OCI-LY7 (cell line): ENCODE measurements at regions not wholly inside any gene's neighbourhood (a gene's known extent, or its start where the extent isn't known, plus 50 kb on each side); places are given as distances from the start of the nearest gene placed in this dataset.

ENCODE experiments used
- BruUV-seq: library from RNA; stranded (reverse); fragments of 400-500 nt; replicated peaks from 2 replicates; lab custom pipeline; 2021; lab: Mats Ljungman, UMichigan
- CTCF ChIA-PET: fragments of 300-600 bp; sonication (Branson Sonifier 250); formaldehyde crosslinking; loops from one replicate; lab custom pipeline; 2022; ENCODE audit warnings: antibody characterized with exemption; ENCODE audit not compliant: unreplicated experiment; lab: Charles Lee
- POLR2A ChIA-PET: fragments of 300-600 bp; sonication (Branson Sonifier 250); formaldehyde crosslinking; loops from one replicate; lab custom pipeline; 2022; ENCODE audit warnings: antibody characterized with exemption; lab: Charles Lee
- DNase-seq: peaks from one replicate; pipeline ENCODE4 v3.0.0-alpha.2; 2015; ENCODE audit warnings: low spot score
- H2AFZ ChIP-seq: fragments of 200-600 bp; sonication (generic), shearing (Covaris generic); 2 replicates; pipeline ENCODE4 v1.6.1; 2014; ENCODE audit warnings: mild to moderate bottlenecking, antibody characterized with exemption, low read length, moderate library complexity
- H3K27ac ChIP-seq: fragments of 200-600 bp; sonication (generic); 2 replicates; pipeline ENCODE4 v1.5.1; 2014; ENCODE audit warnings: mixed run types, low read depth, mild to moderate bottlenecking, moderate library complexity, low read length, inconsistent platforms; ENCODE audit not compliant: poor library complexity, severe bottlenecking
- H3K36me3 ChIP-seq: fragments of 200-600 bp; sonication (generic); 2 replicates; pipeline ENCODE4 v1.6.1; 2014; ENCODE audit warnings: mild to moderate bottlenecking, antibody characterized with exemption, low read length, moderate library complexity, mixed read lengths; ENCODE audit not compliant: insufficient read depth
- H3K4me1 ChIP-seq: fragments of 200-600 bp; sonication (generic); 2 replicates; pipeline ENCODE4 v1.5.1; 2014; ENCODE audit warnings: mild to moderate bottlenecking, low read length; ENCODE audit not compliant: insufficient read depth, poor library complexity, severe bottlenecking
- H3K4me2 ChIP-seq: fragments of 200-600 bp; sonication (generic); 2 replicates; pipeline ENCODE4 v1.6.1; 2014; ENCODE audit warnings: mild to moderate bottlenecking, low read length
- H3K4me3 ChIP-seq: fragments of 200-600 bp; sonication (generic); 2 replicates; pipeline ENCODE4 v1.5.1; 2014; ENCODE audit warnings: mild to moderate bottlenecking, low read depth, low read length; ENCODE audit not compliant: poor library complexity, severe bottlenecking
- H3K79me2 ChIP-seq: fragments of 200-600 bp; sonication (generic); 2 replicates; pipeline ENCODE4 v1.6.1; 2016; ENCODE audit warnings: low read depth, mild to moderate bottlenecking, low read length, moderate library complexity, mixed read lengths; ENCODE audit not compliant: insufficient read depth
- H3K9me2 ChIP-seq: fragments of 200-600 bp; sonication (generic); 2 replicates; pipeline ENCODE4 v1.6.1; 2016; ENCODE audit warnings: mild to moderate bottlenecking, low read length, mixed read lengths; ENCODE audit not compliant: insufficient read depth
- H3K9me3 ChIP-seq: fragments of 200-600 bp; sonication (generic); 2 replicates; pipeline ENCODE4 v1.6.1; 2014; ENCODE audit warnings: mild to moderate bottlenecking, mixed run types, low read length, mixed read lengths
- H4K20me1 ChIP-seq: fragments of 200-600 bp; sonication (generic); 2 replicates; pipeline ENCODE4 v1.6.1; 2014; ENCODE audit warnings: mild to moderate bottlenecking, antibody characterized with exemption, low read length, moderate library complexity, mixed read lengths; ENCODE audit not compliant: insufficient read depth
- EZH2phosphoT487 ChIP-seq: fragments of 200-600 bp; sonication (generic); IDR thresholded peaks from 2 replicates; pipeline ENCODE4 v1.6.1; 2018; ENCODE audit warnings: low read depth, borderline replicate concordance, mild to moderate bottlenecking, mixed run types, antibody characterized with exemption, low read length, moderate library complexity, mixed read lengths
- intact Hi-C: fragments of 100-400 bp; cut with micrococcal nuclease; formaldehyde crosslinking; loops from one replicate; pipeline ENCODE4 v1.10.0; 2022; ENCODE audit not compliant: unreplicated experiment
- TF ChIP-seq, protein P1 (sequence below): fragments of 200-600 bp; sonication (generic); conservative IDR thresholded peaks from 2 replicates; pipeline ENCODE4 v1.5.1; 2014; ENCODE audit warnings: mild to moderate bottlenecking, antibody characterized with exemption, low read length, moderate library complexity, mixed read lengths

DNA sequence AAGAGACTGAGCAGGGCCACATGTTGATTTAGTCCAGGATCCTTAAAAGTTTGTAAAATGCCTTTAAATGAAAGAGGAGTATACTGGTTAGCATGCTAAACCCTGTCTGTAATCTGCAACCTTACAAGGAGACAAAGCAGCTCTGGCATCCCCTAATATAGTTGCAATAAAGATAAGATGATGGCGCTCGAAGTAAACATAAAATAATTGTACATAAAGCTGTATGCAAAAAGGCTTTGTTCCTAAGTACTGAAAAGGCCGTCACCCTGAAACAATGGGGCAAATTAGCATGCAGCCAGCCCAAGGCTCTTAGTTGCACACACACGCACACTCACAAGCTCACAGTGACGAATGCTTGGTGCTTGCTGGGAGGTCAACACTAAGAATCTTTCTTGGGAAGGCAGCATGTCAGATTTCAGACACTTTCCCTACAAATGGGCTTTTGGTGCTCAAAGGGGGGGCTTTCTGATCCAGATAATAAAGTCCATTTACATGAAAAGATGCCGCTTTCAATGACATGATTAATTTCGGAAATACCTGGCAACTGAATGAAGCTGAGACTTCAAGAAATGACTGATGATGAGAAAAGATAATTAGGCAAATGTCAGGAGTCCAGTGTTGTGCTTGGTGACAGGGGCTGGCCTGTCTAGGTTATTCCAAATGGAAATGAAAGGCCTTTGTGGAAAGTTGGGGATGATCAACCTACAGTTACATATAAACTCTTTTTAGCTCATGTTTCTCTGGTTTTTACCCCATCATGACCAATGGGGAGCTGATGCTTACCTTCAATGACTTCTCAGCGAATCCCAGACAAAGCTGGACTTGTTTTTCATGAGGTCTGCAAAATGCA lies 370.3 kb downstream of the MEIS1 start:
- intact Hi-C loops: no loop called here
- Histone ChIP-seq H3K27ac (no peak overlapping the region), H4K20me1 (no peaks in the 10 kb centered on the region), H3K4me1 (no peaks in the 10 kb centered on the region), H3K4me3 (no peak overlapping the region), H2AFZ (no peak overlapping the region), H3K4me2 (no peak overlapping the region), H3K36me3 (no peaks in the 10 kb centered on the region), H3K9me3 (no peaks in the 10 kb centered on the region), H3K9me2 (no peaks in the 10 kb centered on the region), H3K79me2 (no peaks in the 10 kb centered on the region)
- BruUV-seq: no TSS peak
- no peak for DNase-seq
- ChIA-PET CTCF (no interaction called here), POLR2A (interaction anchor here (0.7 to 0.8 kb wide), 2 partner anchors 12 to 143 kb away, joined by 3 to 4 read pairs; no protein-coding TSS in a partner anchor)
- no peak for TF ChIP-seq EZH2phosphoT487
- TF ChIP-seq, protein P1, sequence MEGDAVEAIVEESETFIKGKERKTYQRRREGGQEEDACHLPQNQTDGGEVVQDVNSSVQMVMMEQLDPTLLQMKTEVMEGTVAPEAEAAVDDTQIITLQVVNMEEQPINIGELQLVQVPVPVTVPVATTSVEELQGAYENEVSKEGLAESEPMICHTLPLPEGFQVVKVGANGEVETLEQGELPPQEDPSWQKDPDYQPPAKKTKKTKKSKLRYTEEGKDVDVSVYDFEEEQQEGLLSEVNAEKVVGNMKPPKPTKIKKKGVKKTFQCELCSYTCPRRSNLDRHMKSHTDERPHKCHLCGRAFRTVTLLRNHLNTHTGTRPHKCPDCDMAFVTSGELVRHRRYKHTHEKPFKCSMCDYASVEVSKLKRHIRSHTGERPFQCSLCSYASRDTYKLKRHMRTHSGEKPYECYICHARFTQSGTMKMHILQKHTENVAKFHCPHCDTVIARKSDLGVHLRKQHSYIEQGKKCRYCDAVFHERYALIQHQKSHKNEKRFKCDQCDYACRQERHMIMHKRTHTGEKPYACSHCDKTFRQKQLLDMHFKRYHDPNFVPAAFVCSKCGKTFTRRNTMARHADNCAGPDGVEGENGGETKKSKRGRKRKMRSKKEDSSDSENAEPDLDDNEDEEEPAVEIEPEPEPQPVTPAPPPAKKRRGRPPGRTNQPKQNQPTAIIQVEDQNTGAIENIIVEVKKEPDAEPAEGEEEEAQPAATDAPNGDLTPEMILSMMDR: no peak

DNA sequence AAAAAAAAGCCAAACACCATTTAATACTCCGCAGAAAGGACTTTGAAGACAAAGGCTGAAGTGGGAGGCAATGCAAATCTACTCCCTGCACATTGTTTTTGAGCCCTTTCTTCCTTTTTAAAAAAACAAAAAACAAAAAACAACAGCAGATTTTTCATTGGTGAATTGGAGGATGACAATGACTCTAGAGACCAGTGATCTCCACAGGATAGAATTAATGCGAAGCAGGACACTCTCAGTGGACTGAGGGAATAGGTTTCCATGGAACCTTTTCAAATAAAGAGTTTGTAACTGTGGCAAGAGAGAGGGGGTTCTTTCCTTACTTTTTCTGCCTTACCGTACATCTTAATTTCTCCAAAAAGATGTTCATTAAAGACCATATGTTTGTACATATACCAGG lies 371.0 kb downstream of the MEIS1 start:
- Histone ChIP-seq H3K79me2 (no peaks in the 10 kb centered on the region), H3K4me3 (no peak overlapping the region), H3K4me1 (no peaks in the 10 kb centered on the region), H3K27ac (no peak overlapping the region), H4K20me1 (no peaks in the 10 kb centered on the region), H3K36me3 (no peaks in the 10 kb centered on the region), H3K9me3 (no peaks in the 10 kb centered on the region), H3K4me2 (no peak overlapping the region), H2AFZ (no peak overlapping the region), H3K9me2 (no peaks in the 10 kb centered on the region)
- DNase-seq: no peak
- ChIA-PET CTCF (no interaction called here), POLR2A (interaction anchor here (0.8 kb wide), 1 partner anchor 12 kb away, joined by 4 read pairs; no protein-coding TSS in a partner anchor)
- no peak for TF ChIP-seq EZH2phosphoT487
- TF ChIP-seq, protein P1: no peak
- BruUV-seq: no TSS peak
- intact Hi-C loops: no loop called here

DNA sequence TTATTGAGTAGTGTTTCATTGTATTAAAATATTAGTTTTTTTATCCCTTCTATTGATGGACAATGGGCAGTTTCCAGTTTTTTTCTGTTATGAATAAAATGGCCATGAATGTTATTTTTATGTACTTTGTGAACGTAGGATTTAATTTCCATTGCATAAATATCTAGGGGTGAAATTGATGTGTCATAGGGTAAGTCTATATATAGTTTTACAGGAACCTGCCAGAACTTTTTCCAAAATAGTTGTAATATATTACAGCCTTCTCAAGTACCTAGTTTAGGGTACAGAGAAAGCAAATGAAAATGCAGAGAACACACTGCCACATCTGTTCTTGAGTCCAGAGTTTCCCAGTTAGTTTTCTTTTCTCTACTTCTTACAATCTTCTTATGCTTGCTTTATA lies 378.6 kb downstream of the MEIS1 start:
- no peak overlapping the region for H3K27ac ChIP-seq
- CTCF ChIA-PET: no interaction called here
- H3K79me2 ChIP-seq: no peaks in the 10 kb centered on the region
- TF ChIP-seq EZH2phosphoT487: no peak
- TF ChIP-seq, protein P1: no peak
- no peak overlapping the region for H2AFZ ChIP-seq
- H3K4me2 ChIP-seq: no peak overlapping the region
- H3K4me3 ChIP-seq: no peak overlapping the region
- no peaks in the 10 kb centered on the region for H3K4me1 ChIP-seq
- no peak for DNase-seq
- H4K20me1 ChIP-seq: no peaks in the 10 kb centered on the region
- H3K9me3 ChIP-seq: no peaks in the 10 kb centered on the region
- no TSS peak for BruUV-seq
- intact Hi-C loops: no loop called here
- POLR2A ChIA-PET: no interaction called here
- no peaks in the 10 kb centered on the region for H3K9me2 ChIP-seq
- H3K36me3 ChIP-seq: no peaks in the 10 kb centered on the region
